Lung microvascular endothelial cell (primary cell): ENCODE measurements at regions not wholly inside any gene's neighbourhood (a gene's known extent, or its start where the extent isn't known, plus 50 kb on each side); places are given as distances from the start of the nearest gene placed in this dataset.

Experiments used
- DNase-seq, 2 donors: peaks; one replicate each; pipeline versions ENCODE4 v3.0.0 to v3.0.0-alpha.2; 2010; ENCODE audit warnings: low read depth in 2 of 2

- DNase-seq, result no peak
Observed at GRCh38 chr1:218636548-218636947, 291.4 kb downstream of the TGFB2 start.

- no peak for DNase-seq
Observed at GRCh38 chr1:218640173-218640572, 295.0 kb downstream of the TGFB2 start.

- no peak for DNase-seq
Observed at GRCh38 chr1:218642033-218642948, 297.2 kb downstream of the TGFB2 start.

- DNase-seq, result no peak
Observed at GRCh38 chr1:218643281-218643680, 298.1 kb downstream of the TGFB2 start.

- DNase-seq, result no peak
Observed at GRCh38 chr1:218643926-218644325, 298.8 kb downstream of the TGFB2 start.

GRCh38 chr1:218646288-218646687 is 301.2 kb downstream of the TGFB2 start:
- no peak for DNase-seq

GRCh38 chr1:218656301-218657037 is 311.3 kb downstream of the TGFB2 start:
- DNase-seq, result peak; percentile 22 to 42

GRCh38 chr1:218658269-218658668 is 313.1 kb downstream of the TGFB2 start:
- no peak for DNase-seq

GRCh38 chr1:218658899-218659298 is 313.8 kb downstream of the TGFB2 start:
- peak in 1 of 2 donors; percentile 62 for DNase-seq

- peak in 1 of 2 donors; percentile 49 for DNase-seq
Observed at GRCh38 chr1:218659911-218660677, 315.0 kb downstream of the TGFB2 start.

- DNase-seq, result peak; percentile 61 to 91
Observed at GRCh38 chr1:218660678-218661053, 315.5 kb downstream of the TGFB2 start.

- no peak for DNase-seq
Observed at GRCh38 chr1:218661411-218661810, 316.3 kb downstream of the TGFB2 start.

- peak in 1 of 2 donors; percentile 34 for DNase-seq
Observed at GRCh38 chr1:218664385-218665170, 319.4 kb downstream of the TGFB2 start.

- DNase-seq, result peak; percentile 11 to 25
Observed at GRCh38 chr1:218665221-218665620, 320.1 kb downstream of the TGFB2 start.

GRCh38 chr1:218666263-218666662 is 321.1 kb downstream of the TGFB2 start:
- no peak for DNase-seq

GRCh38 chr1:218667781-218668516 is 322.8 kb downstream of the TGFB2 start:
- DNase-seq, result no peak

- no peak for DNase-seq
Observed at GRCh38 chr1:218669431-218669830, 324.3 kb downstream of the TGFB2 start.

GRCh38 chr1:218670875-218671274 is 325.7 kb downstream of the TGFB2 start:
- DNase-seq, result no peak

- no peak for DNase-seq
Observed at GRCh38 chr1:218671573-218671972, 326.4 kb downstream of the TGFB2 start.

- DNase-seq, result no peak
Observed at GRCh38 chr1:218673170-218673569, 328.0 kb downstream of the TGFB2 start.
